ENCODE measurements at regions not wholly inside any gene's neighbourhood (a gene's known extent, or its start where the extent isn't known, plus 50 kb on each side); places are given as distances from the start of the nearest gene placed in this dataset.

DNA sequence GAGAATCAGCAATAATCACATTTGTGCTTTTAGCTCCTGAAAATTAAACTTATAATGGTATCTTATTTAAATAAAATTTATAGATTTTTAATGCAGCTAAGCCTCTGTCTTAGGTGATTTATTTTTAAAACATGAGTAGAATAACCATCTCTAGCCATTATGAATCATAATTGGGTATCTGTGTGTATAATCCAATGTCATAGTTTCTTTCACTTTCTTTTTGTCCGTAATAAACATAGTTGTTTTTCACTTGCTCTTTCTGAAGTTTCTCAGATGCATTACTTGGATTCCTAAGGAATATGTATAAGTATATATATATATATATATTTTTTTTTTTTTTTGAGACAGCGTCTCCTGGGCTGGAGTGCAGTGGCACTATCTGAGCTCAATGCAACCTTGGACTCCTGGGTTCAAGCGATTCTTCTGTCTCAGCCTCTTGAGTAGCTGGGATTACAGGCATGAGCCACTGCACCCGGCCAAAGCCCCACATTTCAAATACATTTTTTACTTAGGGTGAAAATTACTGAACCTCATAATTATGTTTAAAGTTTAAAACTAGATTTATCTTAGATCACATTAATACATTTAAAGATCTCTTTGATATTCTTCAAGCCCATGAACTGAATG is 377.1 kb downstream of the PRDM9 start:
- no peak overlapping the region for H3K4me3 ChIP-seq (ENCODE audit: low read depth, low read length)
- TF ChIP-seq, protein P1, sequence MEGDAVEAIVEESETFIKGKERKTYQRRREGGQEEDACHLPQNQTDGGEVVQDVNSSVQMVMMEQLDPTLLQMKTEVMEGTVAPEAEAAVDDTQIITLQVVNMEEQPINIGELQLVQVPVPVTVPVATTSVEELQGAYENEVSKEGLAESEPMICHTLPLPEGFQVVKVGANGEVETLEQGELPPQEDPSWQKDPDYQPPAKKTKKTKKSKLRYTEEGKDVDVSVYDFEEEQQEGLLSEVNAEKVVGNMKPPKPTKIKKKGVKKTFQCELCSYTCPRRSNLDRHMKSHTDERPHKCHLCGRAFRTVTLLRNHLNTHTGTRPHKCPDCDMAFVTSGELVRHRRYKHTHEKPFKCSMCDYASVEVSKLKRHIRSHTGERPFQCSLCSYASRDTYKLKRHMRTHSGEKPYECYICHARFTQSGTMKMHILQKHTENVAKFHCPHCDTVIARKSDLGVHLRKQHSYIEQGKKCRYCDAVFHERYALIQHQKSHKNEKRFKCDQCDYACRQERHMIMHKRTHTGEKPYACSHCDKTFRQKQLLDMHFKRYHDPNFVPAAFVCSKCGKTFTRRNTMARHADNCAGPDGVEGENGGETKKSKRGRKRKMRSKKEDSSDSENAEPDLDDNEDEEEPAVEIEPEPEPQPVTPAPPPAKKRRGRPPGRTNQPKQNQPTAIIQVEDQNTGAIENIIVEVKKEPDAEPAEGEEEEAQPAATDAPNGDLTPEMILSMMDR (IDR thresholded peaks at IDR 0.05; ENCODE audit: insufficient read depth, low read depth, low read length): no peak
- no peak for DNase-seq (ENCODE audit: low read depth)

DNA sequence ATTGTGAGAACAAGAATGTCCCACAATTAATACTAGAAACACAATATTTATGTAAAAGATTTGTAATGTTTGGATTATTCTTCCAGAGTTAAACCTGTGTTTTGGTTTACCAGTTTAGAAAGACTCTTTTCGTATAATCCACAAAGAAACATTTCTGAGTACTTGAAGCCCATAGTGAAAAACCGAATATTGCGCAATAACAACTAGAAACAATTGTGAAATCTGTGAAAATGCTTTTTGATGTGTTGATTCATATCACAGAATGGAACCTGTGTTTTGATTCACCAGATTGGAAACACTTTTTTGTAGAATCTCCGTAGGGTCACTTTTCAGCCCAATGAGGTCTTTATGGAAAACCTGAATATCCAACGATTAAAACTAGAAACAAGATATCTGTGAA is 386.2 kb downstream of the PRDM9 start:
- DNase-seq (ENCODE audit: low read depth): no peak
- no peak overlapping the region for H3K4me3 ChIP-seq (ENCODE audit: low read depth, low read length)
- TF ChIP-seq, protein P1 (IDR thresholded peaks at IDR 0.05; ENCODE audit: insufficient read depth, low read depth, low read length): no peak

DNA sequence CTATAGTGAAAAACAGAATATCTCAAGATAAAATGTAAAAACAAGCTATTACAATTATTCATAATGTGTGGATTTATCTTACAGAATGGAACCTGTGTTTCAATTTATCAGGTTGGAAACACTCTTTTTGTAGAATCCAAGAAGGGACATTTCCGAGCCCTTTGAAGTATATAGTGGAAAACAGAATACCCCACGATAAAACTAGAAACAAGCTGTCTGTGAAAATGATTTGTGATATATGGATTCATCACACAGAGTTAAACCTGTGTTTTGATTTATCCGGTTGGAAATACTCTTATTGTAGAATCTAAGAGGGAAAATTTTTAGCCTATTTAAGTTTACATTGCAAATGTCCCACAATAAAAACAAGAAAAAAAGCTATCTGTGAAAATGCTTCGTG is 388.2 kb downstream of the PRDM9 start:
- no peak for DNase-seq (ENCODE audit: low read depth)
- H3K4me3 ChIP-seq (ENCODE audit: low read depth, low read length): no peak overlapping the region
- TF ChIP-seq, protein P1 (IDR thresholded peaks at IDR 0.05; ENCODE audit: insufficient read depth, low read depth, low read length): no peak

DNA sequence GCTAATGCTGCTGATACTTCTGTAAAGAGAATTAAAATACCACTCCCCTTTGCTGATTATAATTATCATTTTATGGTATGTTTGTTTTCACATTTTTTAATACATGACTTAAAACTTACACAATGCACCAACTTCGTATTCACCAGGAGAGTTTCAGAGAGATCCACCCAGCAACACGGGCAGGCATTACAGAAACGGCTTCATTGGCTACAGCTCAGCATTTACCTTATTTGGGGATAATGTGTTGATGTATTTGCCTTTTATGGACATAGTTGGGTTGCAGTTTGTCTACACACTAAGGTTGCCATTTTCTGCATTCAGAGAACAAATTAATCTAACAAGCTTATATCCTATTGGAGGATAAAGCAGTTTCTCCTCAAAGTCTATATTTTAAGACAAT is 423.6 kb downstream of the PRDM9 start:
- no peak for DNase-seq (ENCODE audit: low read depth)
- TF ChIP-seq, protein P1 (IDR thresholded peaks at IDR 0.05; ENCODE audit: insufficient read depth, low read depth, low read length): no peak
- H3K4me3 ChIP-seq (ENCODE audit: low read depth, low read length): no peak overlapping the region

DNA sequence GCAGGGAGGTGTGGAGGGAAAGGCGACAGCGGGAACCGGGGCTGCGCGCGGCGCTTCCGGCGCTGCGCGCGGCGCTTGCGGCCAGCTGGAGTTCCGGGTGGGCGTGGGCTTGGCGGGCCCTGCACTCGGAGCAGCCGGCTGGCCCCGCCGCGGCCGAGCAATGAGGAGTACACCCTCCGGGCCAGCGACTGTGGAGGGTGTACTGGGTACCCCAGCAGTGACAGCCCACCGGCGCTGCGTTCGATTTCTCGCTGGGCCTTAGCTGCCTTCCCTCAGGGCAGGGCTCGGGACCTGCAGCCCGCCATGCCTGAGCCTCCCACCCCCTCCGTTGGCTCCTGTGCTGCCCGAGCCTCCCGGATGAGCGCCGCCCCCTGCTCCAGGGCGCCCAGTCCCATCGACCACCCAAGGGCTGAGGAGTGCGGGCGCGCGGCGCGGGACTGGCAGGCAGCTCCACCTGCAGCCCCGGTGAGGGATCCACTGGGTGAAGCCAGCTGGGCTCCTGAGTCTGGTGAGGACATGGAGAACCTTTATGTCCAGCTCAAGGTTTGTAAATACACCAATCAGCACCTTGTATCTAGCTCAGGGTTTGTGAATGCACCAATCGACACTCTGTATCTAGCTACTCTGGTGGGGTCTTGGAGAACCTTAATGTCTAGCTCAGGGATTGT is 444.0 kb downstream of the PRDM9 start:
- DNase-seq (ENCODE audit: low read depth): peak; percentile 1
- peak overlapping the region; percentile 48 for H3K4me3 ChIP-seq (ENCODE audit: low read depth, low read length)

DNA sequence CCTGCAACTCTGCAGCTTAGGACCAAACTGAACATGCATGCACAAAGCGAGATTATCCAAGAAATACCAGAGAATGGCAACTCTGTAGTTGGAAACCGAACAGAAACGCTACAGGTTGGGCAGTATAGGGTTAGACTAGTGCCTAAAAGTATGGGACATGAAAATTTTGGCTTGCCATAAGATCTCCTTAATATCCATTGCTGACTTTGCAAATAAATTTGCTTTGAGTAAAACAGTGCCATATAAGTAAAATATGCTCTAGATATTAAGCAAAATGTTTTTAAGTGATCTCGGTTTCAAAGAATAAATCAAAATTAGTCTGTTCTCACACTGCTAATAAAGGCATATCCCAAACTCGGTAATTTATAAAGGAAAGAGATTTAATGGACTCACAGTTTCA is 456.0 kb downstream of the PRDM9 start:
- TF ChIP-seq, protein P1 (IDR thresholded peaks at IDR 0.05; ENCODE audit: insufficient read depth, low read depth, low read length): no peak
- no peak for DNase-seq (ENCODE audit: low read depth)
- no peak overlapping the region for H3K4me3 ChIP-seq (ENCODE audit: low read depth, low read length)

DNA sequence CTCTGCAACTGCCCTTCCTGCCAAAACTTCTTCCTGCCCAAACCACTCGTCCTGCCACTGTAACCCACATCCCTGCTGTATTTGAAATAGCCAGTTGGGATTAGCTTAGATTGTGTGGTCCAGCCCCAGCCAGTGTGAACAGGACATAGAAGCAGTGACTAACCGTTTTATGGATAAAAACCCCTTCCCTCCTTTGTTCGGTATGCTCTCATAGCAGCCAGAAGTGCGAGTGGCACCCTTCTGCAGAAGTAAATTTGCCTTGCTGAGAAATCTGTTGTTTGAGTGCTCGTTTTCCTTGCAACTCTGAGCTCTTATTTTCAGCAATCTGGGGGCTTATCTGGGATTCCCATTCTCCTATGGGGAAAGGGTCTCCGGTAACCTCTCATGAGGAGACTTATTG is 470.0 kb downstream of the PRDM9 start:
- H3K4me3 ChIP-seq (ENCODE audit: low read depth, low read length): no peak overlapping the region
- DNase-seq (ENCODE audit: low read depth): no peak
- TF ChIP-seq, protein P1 (IDR thresholded peaks at IDR 0.05; ENCODE audit: insufficient read depth, low read depth, low read length): no peak

Data from fibroblast of villous mesenchyme (primary cell).